ENCODE measurements at regions not wholly inside any gene's neighbourhood (a gene's known extent, or its start where the extent isn't known, plus 50 kb on each side); places are given as distances from the start of the nearest gene placed in this dataset.

DNA sequence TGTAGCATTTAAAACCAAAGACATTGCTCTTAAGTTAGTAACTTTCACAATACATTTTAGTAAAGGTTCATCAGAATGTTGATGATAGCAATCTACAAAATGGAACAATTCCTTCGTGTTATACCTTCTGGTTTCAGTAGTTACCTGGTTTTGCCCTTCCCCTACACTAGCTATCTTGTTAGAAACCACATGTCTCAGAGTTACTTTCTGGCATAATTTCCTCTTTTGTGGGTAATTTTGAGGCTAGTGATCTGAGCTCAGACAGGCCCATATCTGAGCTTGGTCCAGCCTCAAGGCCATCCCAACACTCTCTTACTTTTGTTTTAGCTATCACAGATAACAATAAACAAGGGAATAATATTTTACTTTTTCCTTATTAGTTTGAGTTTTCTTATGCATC is 196.9 kb downstream of the KITLG start:
- TF ChIP-seq, protein P1, sequence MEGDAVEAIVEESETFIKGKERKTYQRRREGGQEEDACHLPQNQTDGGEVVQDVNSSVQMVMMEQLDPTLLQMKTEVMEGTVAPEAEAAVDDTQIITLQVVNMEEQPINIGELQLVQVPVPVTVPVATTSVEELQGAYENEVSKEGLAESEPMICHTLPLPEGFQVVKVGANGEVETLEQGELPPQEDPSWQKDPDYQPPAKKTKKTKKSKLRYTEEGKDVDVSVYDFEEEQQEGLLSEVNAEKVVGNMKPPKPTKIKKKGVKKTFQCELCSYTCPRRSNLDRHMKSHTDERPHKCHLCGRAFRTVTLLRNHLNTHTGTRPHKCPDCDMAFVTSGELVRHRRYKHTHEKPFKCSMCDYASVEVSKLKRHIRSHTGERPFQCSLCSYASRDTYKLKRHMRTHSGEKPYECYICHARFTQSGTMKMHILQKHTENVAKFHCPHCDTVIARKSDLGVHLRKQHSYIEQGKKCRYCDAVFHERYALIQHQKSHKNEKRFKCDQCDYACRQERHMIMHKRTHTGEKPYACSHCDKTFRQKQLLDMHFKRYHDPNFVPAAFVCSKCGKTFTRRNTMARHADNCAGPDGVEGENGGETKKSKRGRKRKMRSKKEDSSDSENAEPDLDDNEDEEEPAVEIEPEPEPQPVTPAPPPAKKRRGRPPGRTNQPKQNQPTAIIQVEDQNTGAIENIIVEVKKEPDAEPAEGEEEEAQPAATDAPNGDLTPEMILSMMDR (IDR thresholded peaks at IDR 0.05): no peak
- no peak for TF ChIP-seq POLR2A (IDR thresholded peaks at IDR 0.05)
